Smooth muscle cell (in vitro differentiated cells): ENCODE measurements at regions not wholly inside any gene's neighbourhood (a gene's known extent, or its start where the extent isn't known, plus 50 kb on each side); places are given as distances from the start of the nearest gene placed in this dataset.

ENCODE experiments used
- DNase-seq: peaks from one replicate; lab custom pipeline; 2025; ENCODE audit not compliant: unreplicated experiment; lab: John Stamatoyannopoulos, UW
- H2AFZ ChIP-seq: fragments of 200-600 bp; sonication (generic); 2 replicates; pipeline ENCODE4 v1.6.0; 2016; ENCODE audit warnings: antibody characterized with exemption, low read depth, mild to moderate bottlenecking
- H3F3A ChIP-seq: fragments of 200-600 bp; sonication (generic); 2 replicates; pipeline ENCODE4 v1.6.0; 2017; ENCODE audit warnings: antibody characterized with exemption, low read depth
- H3K27ac ChIP-seq: fragments of 200-600 bp; sonication (generic); 2 replicates; pipeline ENCODE4 v1.5.1; 2016; ENCODE audit warnings: low read depth, mild to moderate bottlenecking
- H3K27me3 ChIP-seq: fragments of 200-600 bp; sonication (generic); 2 replicates; pipeline ENCODE4 v1.6.1; 2016; ENCODE audit warnings: low read depth, mild to moderate bottlenecking
- H3K36me3 ChIP-seq: fragments of 200-600 bp; sonication (generic); 2 replicates; pipeline ENCODE4 v1.5.1; 2016; ENCODE audit warnings: low read depth
- H3K4me1 ChIP-seq: fragments of 200-600 bp; sonication (generic); 2 replicates; pipeline ENCODE4 v1.5.1; 2016; ENCODE audit warnings: low read depth
- H3K4me2 ChIP-seq: fragments of 200-600 bp; sonication (generic); 2 replicates; pipeline ENCODE4 v1.6.0; 2016; ENCODE audit warnings: mild to moderate bottlenecking
- H3K4me3 ChIP-seq: fragments of 200-600 bp; sonication (generic); 2 replicates; pipeline ENCODE4 v1.5.1; 2016; ENCODE audit warnings: mild to moderate bottlenecking
- H3K79me2 ChIP-seq: fragments of 200-600 bp; sonication (generic); 2 replicates; pipeline ENCODE4 v1.6.0; 2016; ENCODE audit warnings: low read depth, mild to moderate bottlenecking
- H3K9ac ChIP-seq: fragments of 200-600 bp; sonication (generic); 2 replicates; pipeline ENCODE4 v1.6.0; 2016; ENCODE audit warnings: low read depth
- H3K9me3 ChIP-seq: fragments of 200-600 bp; sonication (generic); replicated peaks from 2 replicates; pipeline ENCODE4 v1.5.1; 2016; ENCODE audit warnings: low read depth
- H4K20me1 ChIP-seq: fragments of 200-600 bp; sonication (generic); 2 replicates; pipeline ENCODE4 v1.6.0; 2016; ENCODE audit warnings: low read depth
- WGBS: methylation state at CpG from one replicate; pipeline ENCODE4 v1.1.7; 2016; ENCODE audit warnings: low lambda C conversion rate; 5-methylcytosine and 5-hydroxymethylcytosine counted together
- TF ChIP-seq, protein P1 (sequence below): fragments of 200-600 bp; sonication (generic); IDR thresholded peaks from 2 replicates; pipeline ENCODE4 v1.5.1; 2017; ENCODE audit warnings: borderline replicate concordance, mild to moderate bottlenecking, antibody characterized with exemption; ENCODE audit not compliant: insufficient read depth, poor library complexity, severe bottlenecking

DNA sequence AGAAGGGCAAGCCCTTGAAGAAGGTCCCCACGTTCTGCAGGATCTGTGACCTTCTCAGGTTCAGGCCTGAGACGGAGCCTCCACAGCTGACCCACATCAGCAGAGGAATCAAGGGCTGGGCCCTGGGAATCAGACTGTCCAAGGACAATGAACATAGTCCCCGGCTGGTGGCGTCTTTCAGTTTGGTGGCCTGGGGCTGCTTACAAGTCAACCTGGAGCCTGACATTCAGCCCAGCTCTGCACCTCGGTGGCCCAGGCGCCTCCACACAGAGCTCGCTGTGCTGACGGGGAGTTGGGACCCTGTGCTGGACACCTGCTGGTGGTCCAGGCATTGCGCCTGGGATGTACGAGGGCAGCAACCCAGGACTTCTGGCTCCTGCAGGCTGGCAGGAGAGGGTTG, 523.5 kb downstream of the TBC1D22A start:
- Histone ChIP-seq H3K27ac (no peak overlapping the region), H3K4me3 (no peak overlapping the region), H3K36me3 (no peaks in the 10 kb centered on the region), H3F3A (no peaks in the 10 kb centered on the region), H3K9me3 (peaks cover 3% of the 10 kb centered on the region), H3K9ac (no peak overlapping the region), H2AFZ (no peak overlapping the region), H3K27me3 (no peaks in the 10 kb centered on the region), H3K4me2 (no peak overlapping the region), H3K79me2 (no peaks in the 10 kb centered on the region), H4K20me1 (no peaks in the 10 kb centered on the region), H3K4me1 (no peaks in the 10 kb centered on the region)
- TF ChIP-seq, protein P1, sequence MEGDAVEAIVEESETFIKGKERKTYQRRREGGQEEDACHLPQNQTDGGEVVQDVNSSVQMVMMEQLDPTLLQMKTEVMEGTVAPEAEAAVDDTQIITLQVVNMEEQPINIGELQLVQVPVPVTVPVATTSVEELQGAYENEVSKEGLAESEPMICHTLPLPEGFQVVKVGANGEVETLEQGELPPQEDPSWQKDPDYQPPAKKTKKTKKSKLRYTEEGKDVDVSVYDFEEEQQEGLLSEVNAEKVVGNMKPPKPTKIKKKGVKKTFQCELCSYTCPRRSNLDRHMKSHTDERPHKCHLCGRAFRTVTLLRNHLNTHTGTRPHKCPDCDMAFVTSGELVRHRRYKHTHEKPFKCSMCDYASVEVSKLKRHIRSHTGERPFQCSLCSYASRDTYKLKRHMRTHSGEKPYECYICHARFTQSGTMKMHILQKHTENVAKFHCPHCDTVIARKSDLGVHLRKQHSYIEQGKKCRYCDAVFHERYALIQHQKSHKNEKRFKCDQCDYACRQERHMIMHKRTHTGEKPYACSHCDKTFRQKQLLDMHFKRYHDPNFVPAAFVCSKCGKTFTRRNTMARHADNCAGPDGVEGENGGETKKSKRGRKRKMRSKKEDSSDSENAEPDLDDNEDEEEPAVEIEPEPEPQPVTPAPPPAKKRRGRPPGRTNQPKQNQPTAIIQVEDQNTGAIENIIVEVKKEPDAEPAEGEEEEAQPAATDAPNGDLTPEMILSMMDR, result no peak
- 79% methylated on average over 10 of the region's 10 CpGs for WGBS
- no peak for DNase-seq

GRCh38 chr22:47284822-47285221, 522.4 kb downstream of the TBC1D22A start:
- H3K27me3 ChIP-seq, result no peaks in the 10 kb centered on the region
- H3K4me3 ChIP-seq, result no peak overlapping the region
- WGBS, result 88% methylated on average over 6 of the region's 8 CpGs
- TF ChIP-seq, protein P1, result no peak
- H3K9ac ChIP-seq, result no peak overlapping the region
- no peak for DNase-seq
- no peak overlapping the region for H3K4me2 ChIP-seq
- H3K27ac ChIP-seq, result no peak overlapping the region
- H3K9me3 ChIP-seq, result peaks cover 3% of the 10 kb centered on the region
- H3F3A ChIP-seq, result no peaks in the 10 kb centered on the region
- no peaks in the 10 kb centered on the region for H3K36me3 ChIP-seq
- no peaks in the 10 kb centered on the region for H4K20me1 ChIP-seq
- no peaks in the 10 kb centered on the region for H3K79me2 ChIP-seq
- H3K4me1 ChIP-seq, result no peaks in the 10 kb centered on the region
- H2AFZ ChIP-seq, result no peak overlapping the region

DNA sequence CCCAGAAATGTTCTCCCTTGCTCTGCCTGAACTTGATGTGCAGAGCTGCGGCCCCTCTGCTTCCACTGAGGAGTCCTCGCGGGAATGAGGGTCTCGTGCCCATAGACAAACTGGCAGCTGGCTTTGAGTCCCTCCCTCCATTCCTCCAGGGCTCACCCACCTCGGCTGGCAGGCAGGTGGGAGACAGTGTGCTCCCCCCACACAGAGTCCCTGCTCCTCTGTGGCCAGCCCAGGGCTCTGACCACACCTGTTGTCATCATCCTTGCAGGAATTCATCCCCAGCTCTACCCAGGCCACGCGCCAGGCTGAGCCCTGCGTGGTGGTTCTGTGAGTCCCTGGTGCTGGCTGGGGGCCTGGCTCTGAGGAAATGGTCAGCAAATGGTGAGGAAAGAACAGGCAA, 521.9 kb downstream of the TBC1D22A start:
- no peaks in the 10 kb centered on the region for H3K4me1 ChIP-seq
- H3K9me3 ChIP-seq, result peaks cover 3% of the 10 kb centered on the region
- no peak overlapping the region for H2AFZ ChIP-seq
- no peaks in the 10 kb centered on the region for H4K20me1 ChIP-seq
- H3K4me2 ChIP-seq, result no peak overlapping the region
- no peak overlapping the region for H3K9ac ChIP-seq
- H3K4me3 ChIP-seq, result no peak overlapping the region
- H3K27ac ChIP-seq, result no peak overlapping the region
- TF ChIP-seq, protein P1, result no peak
- no peaks in the 10 kb centered on the region for H3K36me3 ChIP-seq
- no peaks in the 10 kb centered on the region for H3K79me2 ChIP-seq
- WGBS, result 83% methylated on average over 8 of the region's 8 CpGs
- H3K27me3 ChIP-seq, result no peaks in the 10 kb centered on the region
- no peak for DNase-seq
- H3F3A ChIP-seq, result no peaks in the 10 kb centered on the region

GRCh38 chr22:47283616-47284270, 521.3 kb downstream of the TBC1D22A start:
- Histone ChIP-seq H2AFZ (no peak overlapping the region), H4K20me1 (no peaks in the 10 kb centered on the region), H3K4me3 (no peak overlapping the region), H3K9ac (no peak overlapping the region), H3K79me2 (no peaks in the 10 kb centered on the region), H3K36me3 (no peaks in the 10 kb centered on the region), H3F3A (no peaks in the 10 kb centered on the region), H3K27me3 (no peaks in the 10 kb centered on the region), H3K4me1 (no peaks in the 10 kb centered on the region), H3K4me2 (no peak overlapping the region), H3K27ac (no peak overlapping the region), H3K9me3 (peaks cover 3% of the 10 kb centered on the region)
- no peak for DNase-seq
- TF ChIP-seq, protein P1, result no peak
- 82% methylated on average over 17 of the region's 17 CpGs for WGBS
